Adrenal gland (tissue), 9 donors: ENCODE measurements at regions not wholly inside any gene's neighbourhood (a gene's known extent, or its start where the extent isn't known, plus 50 kb on each side); places are given as distances from the start of the nearest gene placed in this dataset.
A peak's percentile ranks its signal among the peaks of the same experiment; 100 is the strongest.

Experiments used
- DNase-seq, 7 donors: peaks; one replicate each; pipeline ENCODE4 v3.0.0-alpha.2; 2019 to 2020
- H3K27ac ChIP-seq, 5 donors: fragments of 200-600 bp; sonication (generic) in 4 of 5; 1 replicate in 3 of 5; 2 replicates in 2 of 5; pipeline versions ENCODE4 v1.5.1 to v1.8.0; 2016 to 2020; ENCODE audit warnings: mild to moderate bottlenecking in 1 of 5
- H3K27me3 ChIP-seq: fragments of 200-600 bp; 2 replicates; pipeline ENCODE4 v1.8.0; 2021
- H3K36me3 ChIP-seq, 2 donors: fragments of 200-600 bp; replicated peaks in 1 of 2; 1 replicate in 1 of 2; 2 replicates in 1 of 2; pipeline versions ENCODE4 v1.5.1 to v1.8.0; 2018 to 2022
- H3K4me1 ChIP-seq, 2 donors: fragments of 200-600 bp; replicated peaks in 1 of 2; 1 replicate in 1 of 2; 2 replicates in 1 of 2; pipeline versions ENCODE4 v1.5.1 to v1.8.0; 2018 to 2021
- H3K4me3 ChIP-seq, 4 donors: fragments of 200-600 bp; sonication (generic) in 3 of 4; one replicate each; pipeline ENCODE4 v1.5.1; 2016 to 2018
- H3K9me3 ChIP-seq, 3 donors: fragments of 200-600 bp; sonication (generic) in 1 of 3; replicated peaks in 1 of 3; 1 replicate in 2 of 3; 2 replicates in 1 of 3; pipeline versions ENCODE4 v1.5.1 to v1.8.0; 2016 to 2021
- POLR2A ChIP-seq, 2 donors: fragments of 450-650 bp; IDR thresholded peaks; one replicate each; pipeline ENCODE4 v1.6.1; 2017; ENCODE audit warnings: antibody characterized with exemption in 2 of 2, mild to moderate bottlenecking in 2 of 2, moderate library complexity in 1 of 2
- whole genome bisulfite sequencing, 4 donors: extraction: QIAGEN DNeasy Blood & Tissue Kit in 2 of 4; methylation state at CpG; one replicate each; pipeline versions ENCODE4 v1.1.5 to v1.1.7; 2013 to 2017; 5-methylcytosine and 5-hydroxymethylcytosine counted together
- intact Hi-C, 2 donors: fragments of 100-400 bp; cut with DNase I; formaldehyde crosslinking; loops; one replicate each; pipeline versions ENCODE4 v1.14.1 to v1.15.0; 2022 to 2023
- TF ChIP-seq, protein P1 (sequence below), 6 experiments: fragments of 450-650 bp in 4 of 6; fragments of 200-600 bp in 2 of 6; sonication (generic) in 1 of 6; IDR thresholded peaks; 1 replicate in 5 of 6; 2 replicates in 1 of 6; pipeline versions ENCODE4 v1.5.1 to v1.8.0; 2016 to 2021; ENCODE audit warnings: antibody characterized with exemption in 6 of 6, mild to moderate bottlenecking in 2 of 6, moderate library complexity in 1 of 6
- donor health status: healthy with polysubstance abuse.
- donor health status: Bipolar disorder and iron deficiency.
- donor health status: DM: yes; HTN: yes; CAD: no.
- donor health status: DM: no; HTN: no; CAD: no.
- donor health status: DM: no; HTN: no; CAD: no.

DNA sequence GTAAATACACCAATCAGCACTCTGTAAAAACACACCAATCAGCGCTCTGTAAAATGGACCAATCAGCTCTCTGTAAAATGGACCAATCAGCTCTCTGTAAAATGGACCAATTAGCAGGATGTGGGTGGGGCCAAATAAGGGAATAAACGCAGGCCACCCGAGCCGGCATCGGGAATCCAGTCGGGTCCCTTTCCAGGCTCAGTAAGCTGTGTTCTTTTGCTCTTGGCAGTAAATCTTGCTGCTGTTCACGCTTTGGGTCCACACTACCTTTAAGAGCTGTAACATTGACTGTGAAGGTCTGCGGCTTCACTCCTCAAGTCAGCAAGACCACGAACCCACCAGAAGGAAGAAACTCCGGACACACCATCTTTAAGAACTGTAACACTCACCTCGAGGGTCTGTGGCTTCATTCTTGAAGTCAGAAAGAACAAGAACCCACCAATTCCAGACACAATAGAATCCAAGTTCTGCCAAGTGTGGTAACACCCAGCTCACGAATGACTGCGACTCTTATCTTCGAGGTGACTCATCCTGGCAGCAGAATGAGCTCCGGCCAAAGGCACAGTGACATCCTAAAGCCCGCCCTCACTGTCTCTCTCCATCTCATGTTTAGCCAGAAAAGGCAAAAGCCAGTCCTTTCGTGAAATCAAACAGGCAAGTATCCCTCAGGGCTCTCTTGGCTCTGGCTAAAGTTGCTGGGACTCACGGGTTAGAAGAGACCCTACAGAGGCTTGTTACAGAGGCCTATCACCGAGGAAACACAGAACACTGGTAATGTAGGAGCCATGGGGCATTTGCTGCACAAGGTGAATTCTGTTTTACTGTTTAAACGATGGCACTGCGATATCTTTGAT is 155.2 kb downstream of the FAM43A start:
- TF ChIP-seq POLR2A (IDR thresholded peaks at IDR 0.05), result no peak
- TF ChIP-seq, protein P1, sequence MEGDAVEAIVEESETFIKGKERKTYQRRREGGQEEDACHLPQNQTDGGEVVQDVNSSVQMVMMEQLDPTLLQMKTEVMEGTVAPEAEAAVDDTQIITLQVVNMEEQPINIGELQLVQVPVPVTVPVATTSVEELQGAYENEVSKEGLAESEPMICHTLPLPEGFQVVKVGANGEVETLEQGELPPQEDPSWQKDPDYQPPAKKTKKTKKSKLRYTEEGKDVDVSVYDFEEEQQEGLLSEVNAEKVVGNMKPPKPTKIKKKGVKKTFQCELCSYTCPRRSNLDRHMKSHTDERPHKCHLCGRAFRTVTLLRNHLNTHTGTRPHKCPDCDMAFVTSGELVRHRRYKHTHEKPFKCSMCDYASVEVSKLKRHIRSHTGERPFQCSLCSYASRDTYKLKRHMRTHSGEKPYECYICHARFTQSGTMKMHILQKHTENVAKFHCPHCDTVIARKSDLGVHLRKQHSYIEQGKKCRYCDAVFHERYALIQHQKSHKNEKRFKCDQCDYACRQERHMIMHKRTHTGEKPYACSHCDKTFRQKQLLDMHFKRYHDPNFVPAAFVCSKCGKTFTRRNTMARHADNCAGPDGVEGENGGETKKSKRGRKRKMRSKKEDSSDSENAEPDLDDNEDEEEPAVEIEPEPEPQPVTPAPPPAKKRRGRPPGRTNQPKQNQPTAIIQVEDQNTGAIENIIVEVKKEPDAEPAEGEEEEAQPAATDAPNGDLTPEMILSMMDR (IDR thresholded peaks at IDR 0.05), result no peak
- Histone ChIP-seq H3K27ac (peak overlapping the region in 2 of 5 donors; percentile 28 to 48), H3K9me3 (no peaks in the 10 kb centered on the region), H3K4me1 (peaks cover 0 to 11% of the 10 kb centered on the region in 2 donors), H3K4me3 (no peak overlapping the region), H3K36me3 (no peaks in the 10 kb centered on the region), H3K27me3 (no peaks in the 10 kb centered on the region)
- DNase-seq, result peak; percentile 68 to 92 (median 86)
- 54 to 63% (median 58%) methylated on average over 20 to 21 of the region's 21 CpGs for WGBS, 4 donors
- intact Hi-C loops, result no loop called here

GRCh38 chr3:194841515-194841841 is 155.8 kb downstream of the FAM43A start:
- Histone ChIP-seq H3K9me3 (no peaks in the 10 kb centered on the region), H3K4me1 (peaks cover 0 to 11% of the 10 kb centered on the region in 2 donors), H3K27ac (peak overlapping the region in 1 of 5 donors; percentile 48), H3K27me3 (no peaks in the 10 kb centered on the region), H3K4me3 (no peak overlapping the region), H3K36me3 (no peaks in the 10 kb centered on the region)
- WGBS, 4 donors, result 61 to 80% (median 69%) methylated on average over 2 of the region's 2 CpGs
- no peak for DNase-seq
- no peak for TF ChIP-seq POLR2A (IDR thresholded peaks at IDR 0.05)
- TF ChIP-seq, protein P1 (IDR thresholded peaks at IDR 0.05), result no peak
- intact Hi-C loops, result no loop called here

GRCh38 chr3:194843556-194843955 is 157.9 kb downstream of the FAM43A start:
- TF ChIP-seq POLR2A (IDR thresholded peaks at IDR 0.05), result no peak
- TF ChIP-seq, protein P1 (IDR thresholded peaks at IDR 0.05), result no peak
- peaks cover 0 to 11% of the 10 kb centered on the region in 2 donors for H3K4me1 ChIP-seq
- DNase-seq, result no peak
- no peaks in the 10 kb centered on the region for H3K36me3 ChIP-seq
- 81 to 82% (median 82%) methylated on average over 8 of the region's 8 CpGs for whole genome bisulfite sequencing, 4 donors
- intact Hi-C loops, result no loop called here
- H3K9me3 ChIP-seq, result no peaks in the 10 kb centered on the region
- H3K27ac ChIP-seq, result no peak overlapping the region
- no peak overlapping the region for H3K4me3 ChIP-seq
- no peaks in the 10 kb centered on the region for H3K27me3 ChIP-seq

DNA sequence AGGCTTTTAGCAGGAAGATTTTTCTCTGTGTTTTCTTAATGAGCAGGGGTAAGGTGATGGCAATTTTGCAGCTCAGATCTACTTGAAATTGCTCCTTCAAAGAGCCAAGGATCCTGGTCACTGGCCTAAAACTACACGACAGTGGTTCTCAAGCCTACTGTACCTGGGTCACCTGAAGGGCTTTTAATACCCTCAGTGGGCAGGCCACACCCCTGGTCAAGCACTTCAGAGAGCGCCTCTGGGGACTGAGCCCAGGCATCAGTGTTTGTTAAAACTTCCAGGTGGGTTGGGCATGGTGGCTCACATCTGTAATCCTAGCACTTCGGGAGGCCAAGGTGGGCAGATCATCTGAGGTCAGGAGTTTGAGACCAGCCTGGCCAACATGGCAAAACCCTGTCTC is 158.4 kb downstream of the FAM43A start:
- H3K4me3 ChIP-seq, result no peak overlapping the region
- no peaks in the 10 kb centered on the region for H3K9me3 ChIP-seq
- H3K27ac ChIP-seq, result no peak overlapping the region
- peaks cover 0 to 11% of the 10 kb centered on the region in 2 donors for H3K4me1 ChIP-seq
- H3K36me3 ChIP-seq, result no peaks in the 10 kb centered on the region
- H3K27me3 ChIP-seq, result no peaks in the 10 kb centered on the region
- DNase-seq, result no peak
- TF ChIP-seq POLR2A (IDR thresholded peaks at IDR 0.05), result no peak
- TF ChIP-seq, protein P1 (IDR thresholded peaks at IDR 0.05), result no peak
- intact Hi-C loops, result no loop called here
- 75 to 95% (median 85%) methylated on average over 1 to 3 of the region's 3 CpGs for WGBS, 4 donors
